Peyer's patch (tissue), 4 donors: ENCODE measurements at regions not wholly inside any gene's neighbourhood (a gene's known extent, or its start where the extent isn't known, plus 50 kb on each side); places are given as distances from the start of the nearest gene placed in this dataset.

Experiments used
- DNase-seq, 3 donors: peaks; one replicate each; pipeline ENCODE4 v3.0.0-alpha.2; 2017 to 2019
- H3K27ac ChIP-seq, 4 donors: fragments of 200-600 bp; sonication (generic); one replicate each; pipeline ENCODE4 v1.5.1; 2016 to 2019
- H3K27me3 ChIP-seq, 2 donors: fragments of 200-600 bp; sonication (generic); one replicate each; pipeline ENCODE4 v1.5.1; 2019
- H3K36me3 ChIP-seq, 3 donors: fragments of 200-600 bp; sonication (generic); one replicate each; pipeline ENCODE4 v1.5.1; 2016 to 2019
- H3K4me1 ChIP-seq, 4 donors: fragments of 200-600 bp; sonication (generic); one replicate each; pipeline ENCODE4 v1.5.1; 2016 to 2019
- H3K4me3 ChIP-seq, 4 donors: fragments of 200-600 bp; sonication (generic); 1 replicate in 3 of 4; 2 replicates in 1 of 4; pipeline ENCODE4 v1.5.1; 2016 to 2019; ENCODE audit warnings: mild to moderate bottlenecking in 1 of 4
- H3K9me3 ChIP-seq, 4 donors: fragments of 200-600 bp; sonication (generic); one replicate each; pipeline ENCODE4 v1.5.1; 2016 to 2019; ENCODE audit warnings: mild to moderate bottlenecking in 1 of 4
- CTCF ChIP-seq, 6 experiments: fragments of 450-650 bp in 4 of 6; fragments of 200-600 bp in 2 of 6; sonication (generic) in 1 of 6; IDR thresholded peaks; one replicate each; pipeline ENCODE4 v1.5.1; 2017 to 2019; ENCODE audit warnings: antibody characterized with exemption in 6 of 6, mild to moderate bottlenecking in 3 of 6, moderate library complexity in 1 of 6
- POLR2A ChIP-seq, 2 donors: fragments of 450-650 bp; IDR thresholded peaks; one replicate each; pipeline ENCODE4 v1.5.1; 2017; ENCODE audit warnings: antibody characterized with exemption in 2 of 2, mild to moderate bottlenecking in 2 of 2, moderate library complexity in 2 of 2

GRCh38 chr15:54884312-54884711 is 312.4 kb downstream of the RSL24D1 start:
- Histone ChIP-seq H3K36me3 (no peaks in the 10 kb centered on the region), H3K27ac (no peak overlapping the region), H3K27me3 (no peaks in the 10 kb centered on the region), H3K9me3 (no peaks in the 10 kb centered on the region), H3K4me3 (no peak overlapping the region), H3K4me1 (no peaks in the 10 kb centered on the region)
- DNase-seq = no peak
- TF ChIP-seq POLR2A (IDR thresholded peaks at IDR 0.05) (no peak), CTCF (IDR thresholded peaks at IDR 0.05) (no peak)

- H3K27ac ChIP-seq = no peak overlapping the region
These were observed 336.8 kb downstream of the RSL24D1 start for GRCh38 chr15:54859982-54860381.

GRCh38 chr15:54854667-54855066 is 342.1 kb downstream of the RSL24D1 start:
- no peak overlapping the region for H3K27ac ChIP-seq
- H3K4me1 ChIP-seq = no peaks in the 10 kb centered on the region
- H3K27me3 ChIP-seq = no peaks in the 10 kb centered on the region
- H3K36me3 ChIP-seq = no peaks in the 10 kb centered on the region
- no peak for DNase-seq
- no peak overlapping the region for H3K4me3 ChIP-seq
- H3K9me3 ChIP-seq = peaks cover 0 to 5% (median 0%) of the 10 kb centered on the region in 4 donors
- TF ChIP-seq POLR2A (IDR thresholded peaks at IDR 0.05) = no peak
- TF ChIP-seq CTCF (IDR thresholded peaks at IDR 0.05) = no peak

More at GRCh38 chr15:54859982-54860381, 336.8 kb downstream of the RSL24D1 start:
- Histone ChIP-seq H3K9me3 (peaks cover 0 to 5% (median 0%) of the 10 kb centered on the region in 4 donors), H3K4me1 (no peaks in the 10 kb centered on the region), H3K27me3 (no peaks in the 10 kb centered on the region), H3K36me3 (no peaks in the 10 kb centered on the region), H3K4me3 (no peak overlapping the region)
- TF ChIP-seq POLR2A (IDR thresholded peaks at IDR 0.05) (no peak), CTCF (IDR thresholded peaks at IDR 0.05) (no peak)
- no peak for DNase-seq

- H3K9me3 ChIP-seq = no peaks in the 10 kb centered on the region
- TF ChIP-seq CTCF (IDR thresholded peaks at IDR 0.05) (no peak), POLR2A (IDR thresholded peaks at IDR 0.05) (no peak)
- H3K27me3 ChIP-seq = no peaks in the 10 kb centered on the region
- DNase-seq = no peak
- H3K36me3 ChIP-seq = no peaks in the 10 kb centered on the region
- H3K4me1 ChIP-seq = no peaks in the 10 kb centered on the region
- H3K27ac ChIP-seq = no peak overlapping the region
- H3K4me3 ChIP-seq = no peak overlapping the region
These were observed 346.6 kb downstream of the RSL24D1 start for GRCh38 chr15:54850101-54850500.

- no peak for DNase-seq
- H3K4me3 ChIP-seq = no peak overlapping the region
- no peak overlapping the region for H3K27ac ChIP-seq
- no peaks in the 10 kb centered on the region for H3K36me3 ChIP-seq
- H3K27me3 ChIP-seq = no peaks in the 10 kb centered on the region
- no peaks in the 10 kb centered on the region for H3K4me1 ChIP-seq
- H3K9me3 ChIP-seq = no peaks in the 10 kb centered on the region
- TF ChIP-seq POLR2A (IDR thresholded peaks at IDR 0.05) = no peak
- TF ChIP-seq CTCF (IDR thresholded peaks at IDR 0.05) = no peak
These were observed 353.7 kb downstream of the RSL24D1 start for GRCh38 chr15:54843006-54843405.

GRCh38 chr15:54841701-54842305 is 354.9 kb downstream of the RSL24D1 start:
- no peak overlapping the region for H3K4me3 ChIP-seq
- H3K36me3 ChIP-seq = no peaks in the 10 kb centered on the region
- no peaks in the 10 kb centered on the region for H3K27me3 ChIP-seq
- no peaks in the 10 kb centered on the region for H3K4me1 ChIP-seq
- no peaks in the 10 kb centered on the region for H3K9me3 ChIP-seq
- no peak overlapping the region for H3K27ac ChIP-seq
- TF ChIP-seq POLR2A (IDR thresholded peaks at IDR 0.05) = no peak
- no peak for DNase-seq
